Suprapubic skin (tissue), 3 donors: ENCODE measurements at regions not wholly inside any gene's neighbourhood (a gene's known extent, or its start where the extent isn't known, plus 50 kb on each side); places are given as distances from the start of the nearest gene placed in this dataset.

Experiments used
- POLR2A ChIP-seq, 2 donors: fragments of 450-650 bp; IDR thresholded peaks; one replicate each; pipeline ENCODE4 v1.6.1; 2017; ENCODE audit warnings: antibody characterized with exemption in 2 of 2, mild to moderate bottlenecking in 2 of 2, moderate library complexity in 2 of 2
- TF ChIP-seq, protein P1 (sequence below), 2 donors: fragments of 200-600 bp in 1 of 2; fragments of 450-650 bp in 1 of 2; sonication (generic) in 1 of 2; IDR thresholded peaks; one replicate each; pipeline ENCODE4 v1.5.1; 2016 to 2019; ENCODE audit warnings: antibody characterized with exemption in 2 of 2, mild to moderate bottlenecking in 1 of 2, moderate library complexity in 1 of 2

DNA sequence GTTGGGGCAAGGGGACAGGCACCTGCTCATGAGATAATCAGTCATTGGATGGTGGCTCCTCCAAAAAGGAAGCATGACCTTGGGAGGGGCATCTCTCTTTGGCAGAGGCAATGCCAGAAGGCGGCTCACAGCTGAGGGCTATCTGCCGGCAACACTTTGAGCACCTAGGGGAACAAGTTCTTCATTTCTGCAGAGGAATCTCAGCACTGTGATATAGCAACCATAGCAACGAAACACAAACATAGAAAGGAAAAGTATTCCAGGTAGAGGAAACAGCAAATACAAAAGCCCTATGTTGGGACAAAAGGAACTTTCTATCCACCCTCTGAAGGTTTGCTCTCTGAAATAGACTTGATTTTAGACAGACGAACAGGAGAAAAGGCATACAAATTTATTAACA lies 89.1 kb upstream of the NEDD4L start:
- TF ChIP-seq, protein P1, sequence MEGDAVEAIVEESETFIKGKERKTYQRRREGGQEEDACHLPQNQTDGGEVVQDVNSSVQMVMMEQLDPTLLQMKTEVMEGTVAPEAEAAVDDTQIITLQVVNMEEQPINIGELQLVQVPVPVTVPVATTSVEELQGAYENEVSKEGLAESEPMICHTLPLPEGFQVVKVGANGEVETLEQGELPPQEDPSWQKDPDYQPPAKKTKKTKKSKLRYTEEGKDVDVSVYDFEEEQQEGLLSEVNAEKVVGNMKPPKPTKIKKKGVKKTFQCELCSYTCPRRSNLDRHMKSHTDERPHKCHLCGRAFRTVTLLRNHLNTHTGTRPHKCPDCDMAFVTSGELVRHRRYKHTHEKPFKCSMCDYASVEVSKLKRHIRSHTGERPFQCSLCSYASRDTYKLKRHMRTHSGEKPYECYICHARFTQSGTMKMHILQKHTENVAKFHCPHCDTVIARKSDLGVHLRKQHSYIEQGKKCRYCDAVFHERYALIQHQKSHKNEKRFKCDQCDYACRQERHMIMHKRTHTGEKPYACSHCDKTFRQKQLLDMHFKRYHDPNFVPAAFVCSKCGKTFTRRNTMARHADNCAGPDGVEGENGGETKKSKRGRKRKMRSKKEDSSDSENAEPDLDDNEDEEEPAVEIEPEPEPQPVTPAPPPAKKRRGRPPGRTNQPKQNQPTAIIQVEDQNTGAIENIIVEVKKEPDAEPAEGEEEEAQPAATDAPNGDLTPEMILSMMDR (IDR thresholded peaks at IDR 0.05) = no peak
- TF ChIP-seq POLR2A (IDR thresholded peaks at IDR 0.05) = no peak
